ENCODE measurements at regions not wholly inside any gene's neighbourhood (a gene's known extent, or its start where the extent isn't known, plus 50 kb on each side); places are given as distances from the start of the nearest gene placed in this dataset.
"Not testable (repeated sequence)": the region's sequence is repeated elsewhere in the genome, so short reads cannot be mapped to it uniquely, and the experiment has no call there.

DNA sequence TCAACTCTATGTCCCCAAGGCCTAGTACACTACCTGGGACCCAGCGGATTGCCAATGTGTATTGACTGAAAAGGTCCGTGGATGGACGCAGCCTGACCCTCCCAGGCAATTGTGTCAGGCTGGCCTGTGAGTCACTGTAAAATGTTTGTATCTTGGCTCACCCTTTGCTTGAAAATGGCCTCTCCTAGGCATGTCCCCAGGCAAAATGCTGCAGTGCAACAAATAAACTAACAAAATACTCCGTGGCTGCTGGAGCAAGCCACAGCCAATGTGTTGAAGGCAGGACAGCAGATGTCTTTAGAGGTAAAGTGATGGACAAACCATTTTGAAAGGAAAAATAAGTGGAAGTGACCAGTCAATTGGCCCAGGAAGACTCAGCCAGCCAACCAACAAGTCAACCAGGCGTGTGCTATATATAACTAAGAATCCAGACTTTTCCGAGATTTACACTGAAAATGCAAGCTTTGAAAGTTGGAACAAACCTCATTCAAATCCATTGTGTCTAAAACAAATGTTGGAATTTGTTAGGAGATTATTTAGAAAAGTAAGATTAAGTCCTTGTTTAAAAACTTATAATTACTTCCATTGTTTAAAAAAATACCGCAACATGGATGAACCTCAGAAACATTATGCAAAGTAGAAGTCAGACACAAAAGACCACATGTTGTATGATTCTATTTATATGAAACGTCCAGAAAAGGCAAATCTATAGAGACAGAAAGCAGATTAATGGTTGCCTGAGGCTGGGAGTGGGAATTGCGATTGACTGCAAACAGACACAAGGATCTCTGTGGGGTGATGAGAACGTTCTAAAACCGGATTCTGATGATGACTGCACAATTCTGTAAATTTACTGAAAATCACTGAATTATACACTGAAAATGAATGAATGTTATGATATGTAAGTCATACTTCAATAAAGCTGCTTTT lies 191.2 kb downstream of the TLE3 start:
- DNase-seq, result no peak

DNA sequence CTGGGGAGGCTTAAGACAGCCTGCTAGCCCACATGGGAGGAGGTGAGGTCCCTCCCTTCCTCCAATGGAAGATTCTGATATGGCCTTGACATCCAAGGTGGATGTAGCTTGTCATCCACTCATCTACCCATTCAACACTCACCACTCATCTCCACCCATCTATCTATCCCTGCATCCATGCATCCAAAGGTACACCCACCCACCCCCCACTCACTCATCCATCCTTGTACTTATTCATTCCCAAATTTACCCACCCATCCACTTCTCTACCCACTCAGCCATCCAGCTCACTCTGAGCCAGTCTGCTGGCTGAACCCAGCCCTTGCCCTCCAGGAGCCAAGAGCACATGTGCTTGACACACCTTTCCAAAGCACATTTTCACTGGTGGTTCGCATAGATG lies 189.7 kb downstream of the TLE3 start:
- DNase-seq, result no peak

DNA sequence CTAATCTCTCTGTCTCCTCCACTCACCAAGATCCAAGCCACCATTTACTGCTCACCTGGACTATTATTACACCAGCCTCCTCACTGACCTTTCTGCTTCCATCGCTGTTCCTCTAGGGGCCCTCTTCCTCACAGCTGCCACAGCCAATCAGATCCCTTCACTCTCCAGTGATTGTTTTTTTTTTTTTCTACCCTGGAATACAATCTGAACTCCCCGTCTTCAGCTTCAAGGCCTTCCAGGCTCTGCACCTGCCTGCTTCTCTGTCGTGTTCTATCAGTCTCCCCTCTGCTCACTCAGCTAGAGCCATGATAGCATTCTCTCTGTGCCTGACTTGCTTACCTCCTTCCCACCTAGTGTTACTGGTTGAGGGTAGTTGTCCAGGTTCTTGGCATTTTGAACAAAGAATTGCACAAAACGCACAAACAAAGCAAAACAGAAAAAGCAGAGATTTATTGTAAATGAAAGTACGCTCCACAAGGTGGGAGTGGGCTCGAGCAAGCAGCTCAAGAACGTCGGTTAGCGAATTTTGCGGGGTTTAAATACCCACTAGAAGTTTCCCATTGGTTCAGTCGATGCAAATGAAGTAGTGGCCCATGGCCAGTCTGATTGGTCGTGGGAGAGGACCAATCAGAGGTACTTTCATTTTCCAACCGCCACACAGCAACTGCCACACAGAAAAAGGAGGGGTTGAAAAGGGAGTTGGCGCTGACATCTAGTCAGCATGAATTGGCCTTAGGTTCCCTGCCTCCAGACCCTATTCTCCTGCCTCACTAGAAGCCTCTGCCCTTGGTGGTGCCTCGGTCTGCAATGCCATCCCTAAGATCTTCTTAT lies 188.9 kb downstream of the TLE3 start:
- no peak for DNase-seq

DNA sequence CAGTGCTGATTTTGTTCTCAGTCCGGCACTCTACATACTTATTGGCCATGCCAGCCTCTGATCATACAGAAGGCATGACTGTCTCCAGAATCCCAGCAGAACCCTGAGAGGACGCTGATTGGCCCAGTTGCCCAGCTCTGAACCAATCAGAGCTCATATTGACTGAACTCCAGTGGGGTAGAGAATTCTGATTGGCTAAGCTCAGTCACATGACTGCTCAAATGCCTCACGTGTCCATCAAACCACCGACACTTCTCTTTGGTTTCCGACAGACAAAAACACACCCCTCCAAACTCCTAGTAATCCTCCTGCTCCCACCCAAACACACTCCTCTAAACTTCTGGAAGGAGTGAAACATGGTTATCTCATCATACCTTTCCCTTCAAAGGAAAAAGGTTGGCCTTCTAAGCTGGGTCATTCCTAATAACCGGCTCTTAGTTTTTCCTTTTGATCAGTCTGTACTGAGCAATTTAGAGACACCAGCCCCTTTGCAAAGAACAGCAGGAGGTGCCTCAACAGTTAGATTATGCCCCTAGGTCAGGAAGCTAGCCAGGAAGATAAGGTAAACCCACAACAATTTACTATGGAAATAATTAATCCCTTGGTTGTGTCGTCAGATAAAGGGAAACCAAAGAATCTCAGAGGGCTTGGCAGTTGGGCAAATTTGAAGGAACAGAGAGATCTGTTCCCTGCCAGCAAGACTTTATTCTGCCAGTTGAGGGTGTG lies 187.8 kb downstream of the TLE3 start:
- no peak for DNase-seq

DNA sequence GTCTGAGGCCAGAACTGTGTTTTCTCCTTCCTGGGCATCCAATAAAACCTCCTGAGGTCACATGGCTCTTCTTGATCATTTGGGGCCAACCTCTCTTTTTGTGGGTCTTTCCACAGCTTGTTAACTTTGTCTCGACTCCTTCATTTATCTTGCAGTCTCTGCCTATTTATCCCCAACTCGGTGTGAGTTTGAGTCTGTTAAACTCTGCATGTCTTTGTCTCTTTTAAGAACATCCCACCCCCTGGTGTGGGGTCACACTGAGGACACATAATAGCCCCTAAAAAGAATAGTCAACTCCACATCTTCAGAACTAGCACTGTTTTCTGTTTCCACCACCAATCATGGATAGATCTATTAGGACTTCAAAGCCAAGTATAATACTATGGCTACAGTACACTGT lies 187.2 kb downstream of the TLE3 start:
- no peak for DNase-seq

DNA sequence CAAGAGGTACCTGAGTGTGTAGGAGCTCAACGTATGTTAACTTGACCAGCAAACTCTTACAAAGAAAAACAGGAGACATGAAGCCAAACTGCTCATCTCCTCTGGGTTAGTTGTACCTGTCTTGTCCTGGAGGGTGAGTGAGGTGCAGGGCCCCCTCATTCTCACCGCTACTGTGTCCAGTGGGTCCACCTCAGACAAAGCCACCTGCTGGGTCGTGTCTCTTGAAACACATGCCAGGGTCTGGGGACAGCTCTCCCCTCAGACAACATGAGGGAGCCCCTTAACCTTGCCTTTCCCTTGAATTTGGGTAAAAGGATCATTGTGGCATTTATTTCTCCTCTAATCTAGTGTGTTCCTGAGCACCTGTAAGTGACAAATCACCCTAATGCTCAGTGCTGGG lies 185.6 kb downstream of the TLE3 start:
- DNase-seq, result no peak

DNA sequence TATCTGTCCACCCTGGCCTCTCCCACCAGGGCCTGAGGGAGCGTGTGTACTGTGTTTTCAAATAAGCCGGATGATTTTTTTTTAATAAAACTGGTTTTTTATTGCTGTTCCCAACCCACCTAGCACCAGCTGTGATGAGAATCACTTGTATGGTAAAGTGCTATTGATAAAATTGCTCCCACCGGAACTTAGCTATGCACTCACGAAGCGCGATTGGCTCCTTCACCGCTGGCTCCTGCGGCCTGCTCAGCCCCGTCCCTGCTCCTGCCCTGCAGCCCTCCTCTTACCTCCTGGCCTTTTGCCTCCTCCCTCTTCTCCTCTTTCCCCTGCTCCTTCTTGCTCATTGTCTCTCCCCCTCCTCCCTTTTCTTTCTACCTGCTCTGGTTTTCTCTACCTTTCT lies 183.7 kb downstream of the TLE3 start:
- DNase-seq, result no peak

DNA sequence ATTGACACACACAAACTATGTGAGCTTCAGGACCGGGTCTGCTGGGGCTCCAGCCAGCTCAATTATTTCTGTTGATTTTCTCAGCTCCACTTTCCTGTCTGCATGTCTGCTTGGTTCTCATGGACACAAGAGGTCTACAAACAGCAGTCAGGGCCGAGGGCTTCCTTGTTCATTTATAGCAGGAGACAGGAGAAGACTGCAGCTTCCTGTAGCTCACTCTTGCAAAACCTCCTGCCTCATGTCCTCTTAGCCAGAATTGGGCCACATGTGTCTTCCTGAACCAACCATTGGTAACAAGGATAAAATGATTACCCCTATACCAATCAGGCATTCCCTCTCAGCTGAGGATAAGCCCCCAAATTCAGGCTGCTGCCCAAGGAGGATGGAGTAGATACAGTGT lies 182.8 kb downstream of the TLE3 start:
- DNase-seq, result no peak

DNA sequence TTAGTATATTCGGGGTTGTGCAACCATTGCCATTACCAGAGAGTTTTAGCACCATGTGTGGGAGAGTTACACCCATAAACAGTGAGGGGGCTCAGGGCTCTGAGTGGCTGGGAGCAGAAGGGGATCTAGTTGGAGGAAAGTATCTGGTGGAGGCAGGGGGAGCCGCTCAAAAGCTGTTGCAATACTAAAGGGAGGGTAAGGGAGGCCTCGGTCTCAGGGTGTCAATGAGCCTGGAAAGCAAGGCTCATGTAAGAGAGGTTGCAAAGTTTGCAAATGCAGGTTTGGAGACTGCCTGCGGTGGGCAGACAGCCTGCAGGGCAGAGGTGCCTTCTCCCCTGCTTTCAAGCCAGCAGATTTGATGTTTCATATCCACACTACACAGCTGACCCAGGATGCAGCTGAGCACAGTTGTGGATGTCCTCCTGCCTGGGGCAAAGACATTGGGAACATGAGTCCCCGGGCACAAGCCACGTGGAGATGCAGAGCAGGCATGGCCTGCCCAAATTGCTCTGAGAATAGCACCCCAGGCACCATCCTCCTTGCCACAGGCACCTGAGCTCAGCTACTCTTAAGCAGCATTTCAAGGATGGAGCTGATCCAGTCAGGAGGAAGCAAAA lies 181.4 kb downstream of the TLE3 start:
- DNase-seq, result no peak

DNA sequence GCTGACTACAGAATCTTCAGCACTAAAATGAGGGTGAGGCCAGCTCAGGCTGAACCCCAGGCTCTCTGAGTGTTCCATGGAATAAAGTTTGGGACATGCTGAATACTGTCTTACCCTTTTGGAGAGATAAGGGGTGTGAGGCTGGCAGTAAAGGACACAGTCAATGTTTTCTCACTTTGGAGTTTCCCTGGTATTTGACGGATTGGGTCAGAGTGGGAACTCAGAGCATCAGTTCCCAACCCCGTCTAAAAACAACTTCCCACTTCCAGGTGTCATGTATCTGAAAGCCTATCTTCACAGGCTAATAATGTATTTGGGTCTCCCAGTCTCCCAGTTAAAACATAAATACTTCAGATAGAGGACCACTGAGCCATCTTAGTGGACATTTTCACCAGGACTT lies 180.7 kb downstream of the TLE3 start:
- no peak for DNase-seq

DNA sequence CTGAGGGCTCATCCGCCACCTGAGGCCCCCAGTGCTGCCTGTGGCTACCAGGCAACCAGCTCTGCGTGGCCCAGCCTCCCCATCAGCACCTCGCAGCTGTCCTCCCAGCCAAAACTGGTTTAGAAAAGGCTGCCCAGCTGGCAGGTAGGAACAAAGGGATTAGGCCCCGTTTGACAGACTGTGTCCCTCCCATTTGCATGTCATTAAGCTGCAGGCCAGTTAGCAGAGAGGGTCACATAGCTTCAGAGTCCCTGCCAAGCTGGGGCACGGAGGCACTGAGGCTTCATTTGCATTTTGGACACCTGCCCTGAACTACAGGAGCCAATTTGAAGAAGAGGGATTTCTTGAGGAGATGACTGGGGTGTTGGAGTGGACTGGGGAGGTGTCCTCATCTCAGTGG lies 177.9 kb downstream of the TLE3 start:
- no peak for DNase-seq

DNA sequence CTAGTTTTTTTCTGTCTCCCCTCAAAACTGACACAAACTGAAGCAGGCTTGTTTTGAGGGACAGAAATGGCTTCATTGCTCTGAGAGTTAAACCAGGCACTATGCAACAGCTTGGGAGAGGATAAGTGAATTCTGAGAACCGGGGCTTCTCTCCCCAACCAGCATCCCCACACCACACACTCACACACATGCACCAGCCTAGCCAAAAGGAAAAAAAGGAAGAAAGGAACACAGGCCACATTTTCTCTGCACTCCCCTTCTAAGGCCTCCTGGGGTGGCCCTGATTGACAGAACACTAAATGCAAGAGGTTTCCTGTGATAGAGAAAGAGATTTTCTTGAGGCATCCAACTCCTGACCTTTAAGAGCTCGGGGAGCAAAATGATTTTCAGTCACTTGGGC lies 177.5 kb downstream of the TLE3 start:
- DNase-seq, result no peak

DNA sequence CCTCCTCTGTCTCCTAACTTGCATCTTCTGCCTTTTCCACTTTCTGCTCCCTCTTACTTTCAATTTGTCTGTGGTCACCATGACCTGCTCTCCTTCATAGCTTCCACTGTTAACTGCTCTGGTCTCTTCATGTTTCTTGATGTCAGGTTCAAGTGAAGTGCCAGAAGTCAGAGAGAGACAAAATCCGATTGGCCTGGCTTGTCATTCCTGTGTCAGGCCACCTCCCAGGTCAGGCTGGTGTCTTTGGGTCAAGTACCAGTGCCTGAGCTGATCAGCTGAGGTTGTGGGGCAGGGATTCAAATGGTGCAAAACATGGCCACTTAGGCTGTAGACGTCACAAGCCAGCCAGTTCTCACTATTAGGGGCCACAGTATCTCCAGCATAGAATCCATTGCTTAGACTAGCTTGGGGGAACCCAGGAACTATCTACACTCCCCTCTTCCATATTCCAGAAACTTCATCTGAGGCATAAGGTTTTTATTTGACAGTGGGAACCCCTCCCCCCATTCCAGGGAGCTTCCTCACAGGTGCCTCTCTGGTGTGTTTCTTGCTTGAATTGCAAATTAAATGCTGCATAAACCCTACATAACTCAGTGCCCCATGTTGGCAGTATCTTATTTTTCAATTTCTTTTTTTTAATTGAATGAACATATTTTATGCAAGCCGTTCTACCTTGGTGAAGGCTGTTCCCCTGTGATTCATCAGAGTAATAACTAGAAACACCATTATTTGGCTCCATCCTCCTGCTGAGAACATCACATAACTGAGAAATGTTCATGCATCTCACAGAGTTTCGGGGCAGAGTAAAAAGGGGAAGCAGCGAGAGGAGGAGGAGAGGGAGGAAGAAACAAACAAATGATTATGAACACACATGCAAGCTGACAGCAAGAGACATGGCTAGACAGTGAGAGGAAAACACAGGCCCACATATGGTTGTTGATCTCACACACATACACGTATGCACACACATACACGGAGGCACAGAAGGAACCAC lies 175.8 kb downstream of the TLE3 start:
- no peak for DNase-seq

DNA sequence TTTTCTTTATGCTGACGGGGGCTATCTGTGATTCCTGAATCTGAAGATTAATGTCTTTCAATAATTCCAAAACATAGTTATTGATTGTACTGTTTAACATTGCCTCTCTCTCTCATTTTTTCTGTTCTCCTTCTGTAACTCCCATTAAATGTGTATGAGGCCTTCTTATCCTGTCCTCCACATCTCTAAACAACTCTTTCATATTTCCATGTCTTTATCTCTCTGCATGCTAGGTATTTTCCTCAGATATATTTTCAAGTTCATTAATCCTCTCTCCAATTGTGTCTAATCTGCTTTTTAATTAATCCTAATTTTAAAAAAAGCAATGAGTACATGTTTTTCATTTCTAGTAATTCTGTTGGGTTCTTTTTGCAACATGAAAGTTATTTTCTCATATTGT lies 173.2 kb downstream of the TLE3 start:
- no peak for DNase-seq

DNA sequence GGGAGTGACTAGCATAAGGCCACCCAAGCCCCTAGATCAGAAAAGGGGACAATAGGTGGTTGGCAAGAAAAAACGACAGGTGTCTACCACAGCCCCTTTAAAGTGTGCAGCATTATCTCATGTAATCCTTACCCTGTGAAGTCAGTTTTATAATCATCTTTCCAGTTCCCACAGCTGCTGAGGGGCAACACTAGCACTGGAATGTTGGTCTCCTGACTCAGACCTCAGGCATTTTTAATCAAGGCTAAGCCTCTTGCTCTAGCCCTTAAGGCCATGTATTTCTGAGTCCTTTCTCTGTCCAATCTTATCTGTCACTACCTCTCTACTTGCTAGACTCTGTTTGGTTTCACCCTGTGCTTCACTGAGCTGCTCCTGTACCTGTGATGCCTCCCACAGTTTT lies 171.7 kb downstream of the TLE3 start:
- DNase-seq, result no peak

DNA sequence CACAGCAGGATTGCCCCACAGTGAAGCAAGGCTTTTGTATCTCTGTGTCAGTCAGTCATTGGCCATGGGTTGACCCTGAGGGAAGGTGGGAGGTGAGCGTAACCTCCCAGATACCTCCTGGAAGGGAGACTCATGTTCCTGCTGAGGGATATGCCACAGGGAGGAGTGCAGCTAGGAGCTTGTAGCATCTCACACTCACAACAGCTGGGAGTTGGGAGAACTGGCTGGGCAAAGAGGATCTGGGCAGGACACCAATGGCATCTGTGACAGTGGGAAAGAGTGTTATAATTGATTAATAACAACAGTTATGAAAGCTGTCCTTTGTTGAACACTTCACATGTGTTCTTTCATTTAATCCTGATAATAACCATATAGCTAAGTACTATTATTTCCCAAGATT lies 171.0 kb downstream of the TLE3 start:
- no peak for DNase-seq

DNA sequence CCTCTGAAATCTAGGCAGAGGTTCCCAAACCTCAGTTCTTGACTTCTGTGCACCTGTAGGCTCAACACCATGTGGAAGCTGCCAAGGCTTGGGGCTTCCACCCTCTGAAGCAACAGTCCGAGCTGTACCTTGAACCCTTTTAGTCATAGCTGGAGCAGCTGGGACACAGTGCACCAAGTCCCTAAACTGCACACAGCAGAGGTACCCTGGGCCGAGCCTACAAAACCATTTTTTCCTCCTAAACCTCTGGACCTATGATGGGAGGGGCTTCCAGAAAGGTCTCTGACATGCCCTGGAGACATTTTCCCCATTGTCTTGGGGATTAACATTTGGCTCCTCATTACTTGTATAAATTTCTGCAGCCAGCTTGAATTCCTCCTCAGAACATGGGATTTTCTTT lies 168.8 kb downstream of the TLE3 start:
- not testable (repeated sequence) for DNase-seq

DNA sequence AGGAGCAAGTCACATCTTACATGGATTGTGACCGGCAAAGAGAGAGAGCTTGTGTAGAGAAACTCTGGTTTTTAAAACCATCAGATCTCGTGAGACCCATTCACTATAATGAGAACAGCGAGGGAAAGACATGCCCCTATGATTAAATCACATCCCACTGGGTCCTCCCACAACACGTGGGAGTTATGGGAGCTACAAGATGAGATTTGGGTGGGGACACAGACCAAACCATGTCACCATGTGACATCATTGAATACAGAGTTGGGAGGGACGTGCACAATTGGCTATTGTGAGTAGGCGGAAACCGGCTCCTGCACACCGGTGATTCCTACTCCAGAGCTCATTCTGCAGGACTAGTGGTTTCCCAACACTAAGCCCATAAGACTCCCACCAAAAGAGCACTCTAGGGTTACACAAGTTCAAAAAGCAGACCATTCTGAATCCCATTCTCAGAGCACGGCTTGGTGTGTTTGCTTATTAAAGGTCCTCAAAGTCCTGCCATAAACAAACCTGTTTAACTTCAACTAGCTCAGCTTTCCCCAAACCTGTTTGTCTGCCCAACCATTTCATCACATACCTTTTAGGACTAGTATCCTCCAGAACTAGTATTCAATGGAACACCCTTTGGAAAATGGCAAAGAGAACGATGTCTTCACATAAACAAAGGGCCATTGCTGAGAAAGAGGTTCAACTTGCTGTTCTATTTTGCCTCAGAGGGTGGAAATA lies 167.6 kb downstream of the TLE3 start:
- no peak for DNase-seq

DNA sequence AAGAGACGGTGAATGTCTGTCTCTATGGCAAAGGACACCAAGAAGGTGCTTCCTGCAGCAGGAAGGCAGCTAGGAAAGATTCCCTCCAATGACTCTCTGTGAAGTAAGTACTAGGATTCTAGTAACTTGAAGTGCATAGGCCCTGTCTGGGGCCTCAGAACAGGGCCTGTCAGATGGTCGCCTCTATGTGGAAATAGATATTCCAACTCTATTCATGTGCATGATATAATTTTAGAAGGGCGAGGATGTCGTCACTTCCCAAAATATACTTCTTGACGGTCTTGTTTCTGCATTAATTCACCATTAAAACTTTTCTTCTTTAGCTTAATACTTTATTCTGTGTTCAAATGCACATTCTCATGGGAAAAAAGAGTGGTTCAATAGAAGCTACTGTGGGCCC lies 167.0 kb downstream of the TLE3 start:
- no peak for DNase-seq

DNA sequence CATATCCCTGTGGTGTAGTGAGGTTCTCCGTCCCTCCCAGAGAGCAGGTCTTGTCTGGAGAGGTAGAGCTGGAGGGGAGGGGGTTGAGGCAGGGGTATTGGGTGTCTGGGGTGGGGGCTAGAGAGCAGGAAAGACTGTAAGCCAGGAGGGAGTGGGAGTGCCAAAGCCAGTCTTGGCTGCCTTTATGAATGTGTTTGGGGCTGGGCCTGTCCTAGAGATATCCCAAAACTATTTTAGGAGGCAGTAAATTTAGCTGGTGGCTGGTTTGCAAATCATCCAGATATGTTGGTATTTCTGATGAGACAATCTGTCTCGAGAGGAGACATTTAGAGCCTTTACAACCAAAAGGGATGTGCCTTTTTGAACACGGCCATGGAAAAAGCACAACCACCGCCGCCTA lies 166.6 kb downstream of the TLE3 start:
- DNase-seq, result no peak

DNA sequence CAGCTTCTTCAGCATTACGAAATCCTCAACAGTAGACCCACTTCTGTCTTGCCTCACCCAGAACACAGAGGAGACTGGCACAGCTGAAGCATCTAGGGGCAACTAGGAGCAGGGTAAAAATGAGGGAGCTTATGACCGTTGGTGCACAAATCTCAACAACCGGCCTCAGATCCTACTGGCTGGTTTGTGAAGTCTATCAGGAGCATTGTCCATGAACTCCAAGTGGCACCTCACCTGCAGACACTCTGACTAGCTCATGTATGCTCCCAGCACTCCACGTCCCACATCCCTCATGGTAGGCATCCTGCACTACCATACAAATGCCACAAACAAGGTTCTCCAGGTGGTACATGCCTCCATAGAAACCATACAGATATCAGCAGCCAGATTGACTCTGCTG lies 163.1 kb downstream of the TLE3 start:
- DNase-seq, result no peak

Data from stimulated activated CD4-positive, alpha-beta T cell treated with anti-CD3 and anti-CD28 coated beads, Interleukin-1b, Interleukin-23, amount 100 ng/mL, for 48 hours (primary cell).